ENCODE measurements at regions not wholly inside any gene's neighbourhood (a gene's known extent, or its start where the extent isn't known, plus 50 kb on each side); places are given as distances from the start of the nearest gene placed in this dataset.

DNA sequence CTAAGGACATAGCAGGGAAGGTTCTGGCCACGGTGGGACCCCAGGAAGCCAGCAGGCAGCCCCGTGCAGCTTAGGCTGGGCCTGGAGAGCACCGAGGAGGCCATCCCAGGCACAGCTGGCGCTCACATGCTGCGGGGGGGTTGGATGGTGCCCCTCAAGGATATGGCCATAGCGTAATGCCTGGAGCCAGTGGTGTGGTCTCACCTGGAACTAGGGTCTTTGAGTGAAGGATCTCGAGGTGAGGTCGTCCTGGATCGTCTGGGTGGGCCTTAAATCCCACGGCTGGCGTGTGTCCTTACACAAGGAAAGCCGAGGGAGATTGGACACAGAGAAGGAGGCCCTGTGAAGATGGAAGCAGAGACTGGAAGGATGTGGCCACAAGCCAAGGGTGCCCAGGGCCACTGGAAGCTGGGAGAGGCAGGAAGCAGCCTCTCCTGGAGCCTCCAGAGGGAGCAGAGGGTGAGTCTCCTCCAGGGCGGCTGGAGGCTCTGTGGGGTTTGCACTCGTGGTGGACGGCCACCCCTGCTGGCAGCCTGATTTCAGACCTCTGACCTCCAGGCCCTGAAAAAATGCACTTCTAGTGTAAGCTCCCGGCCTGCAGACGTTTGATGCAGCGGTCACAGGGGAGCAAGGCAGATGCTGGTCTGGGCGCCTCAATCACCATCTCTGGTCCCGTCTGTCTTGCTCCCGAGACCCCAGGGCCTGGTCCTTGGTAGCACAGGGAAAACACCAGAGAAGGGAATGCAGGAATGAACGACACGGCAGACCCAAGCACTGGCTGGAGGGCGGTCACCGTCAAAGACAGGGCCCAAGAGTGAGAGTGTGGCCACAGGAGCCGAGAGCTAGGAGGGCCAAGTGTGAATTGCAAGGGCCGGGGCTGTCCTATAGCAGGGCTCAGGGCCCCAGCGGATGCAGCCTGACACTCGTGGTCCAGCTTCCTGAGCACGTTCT is 218.6 kb downstream of the KIF26A start:
- DNase-seq (ENCODE audit: low read depth in 6 of 9, low spot score in 9 of 9) = no peak
- H3K27me3 ChIP-seq (ENCODE audit: control insufficient read depth in 2 of 2, insufficient read depth in 1 of 2, low read length in 1 of 2) = no peaks in the 10 kb centered on the region
- WGBS = 95% methylated on average over 30 of the region's 30 CpGs

DNA sequence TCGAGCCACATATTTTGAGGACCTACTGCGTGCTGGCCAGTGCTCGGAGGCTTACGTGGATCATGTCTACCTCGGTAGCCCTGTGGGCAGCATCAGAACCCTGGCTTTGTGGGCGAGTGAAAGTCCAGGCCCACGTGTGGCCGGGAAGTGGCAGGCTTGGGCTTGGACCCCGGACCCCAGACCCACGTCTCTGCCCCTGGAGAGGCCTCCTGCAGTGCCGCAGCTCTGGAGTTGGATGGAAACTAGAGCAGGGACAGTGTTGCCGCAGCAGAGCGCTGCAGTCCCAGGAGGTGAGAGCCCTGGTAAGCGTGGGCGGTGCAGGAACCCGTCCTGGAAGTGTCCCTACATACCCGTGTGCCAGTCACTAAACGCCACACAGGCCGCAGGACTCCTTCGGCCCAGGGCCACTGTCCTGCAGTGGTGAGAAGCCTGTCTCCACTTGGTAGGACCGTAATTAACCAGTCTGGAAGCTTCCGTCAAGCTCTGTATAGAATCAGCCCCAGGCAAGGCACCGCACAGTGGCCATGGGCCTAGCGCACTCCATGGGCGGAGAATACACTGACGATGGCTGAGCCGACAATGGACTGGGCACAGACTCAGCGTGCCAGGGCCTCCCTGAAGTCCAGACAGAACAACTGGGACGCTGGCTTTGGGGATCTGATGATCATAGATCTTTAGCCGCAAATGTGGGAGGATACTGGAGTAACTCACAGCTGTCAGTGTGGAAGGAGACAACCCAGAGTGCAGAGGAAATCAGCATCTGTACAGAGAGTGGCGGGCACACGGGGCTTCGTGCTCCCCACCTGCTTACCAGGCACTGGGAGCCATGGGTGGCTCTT is 219.5 kb downstream of the KIF26A start:
- Histone ChIP-seq H3K4me3 (ENCODE audit: low read length in 2 of 2) (no peak overlapping the region), H3K27ac (ENCODE audit: low read depth in 1 of 2, low read length in 1 of 2) (no peak overlapping the region), H3K9me3 (ENCODE audit: control insufficient read depth in 2 of 2, insufficient read depth in 1 of 2, low read length in 1 of 2) (no peaks in the 10 kb centered on the region), H3K27me3 (ENCODE audit: control insufficient read depth in 2 of 2, insufficient read depth in 1 of 2, low read length in 1 of 2) (no peaks in the 10 kb centered on the region), H3K36me3 (ENCODE audit: control insufficient read depth in 2 of 2, insufficient read depth in 2 of 2, low read length in 1 of 2) (no peaks in the 10 kb centered on the region), H3K4me1 (ENCODE audit: control insufficient read depth in 2 of 2, insufficient read depth in 2 of 2, low read length in 2 of 2) (no peaks in the 10 kb centered on the region)
- 95% methylated on average over 33 of the region's 33 CpGs for WGBS
- no peak for DNase-seq (ENCODE audit: low read depth in 6 of 9, low spot score in 9 of 9)

More for the DNA sequence above, 218.6 kb downstream of the KIF26A start:
- Histone ChIP-seq H3K27ac (ENCODE audit: low read depth in 1 of 2, low read length in 1 of 2) (no peak overlapping the region), H3K4me3 (ENCODE audit: low read length in 2 of 2) (no peak overlapping the region), H3K36me3 (ENCODE audit: control insufficient read depth in 2 of 2, insufficient read depth in 2 of 2, low read length in 1 of 2) (no peaks in the 10 kb centered on the region), H3K9me3 (ENCODE audit: control insufficient read depth in 2 of 2, insufficient read depth in 1 of 2, low read length in 1 of 2) (no peaks in the 10 kb centered on the region), H3K4me1 (ENCODE audit: control insufficient read depth in 2 of 2, insufficient read depth in 2 of 2, low read length in 2 of 2) (no peaks in the 10 kb centered on the region)

- Histone ChIP-seq H3K4me1 (ENCODE audit: control insufficient read depth in 2 of 2, insufficient read depth in 2 of 2, low read length in 2 of 2) (no peaks in the 10 kb centered on the region), H3K27me3 (ENCODE audit: control insufficient read depth in 2 of 2, insufficient read depth in 1 of 2, low read length in 1 of 2) (no peaks in the 10 kb centered on the region), H3K9me3 (ENCODE audit: control insufficient read depth in 2 of 2, insufficient read depth in 1 of 2, low read length in 1 of 2) (no peaks in the 10 kb centered on the region), H3K4me3 (ENCODE audit: low read length in 2 of 2) (no peak overlapping the region), H3K36me3 (ENCODE audit: control insufficient read depth in 2 of 2, insufficient read depth in 2 of 2, low read length in 1 of 2) (no peaks in the 10 kb centered on the region), H3K27ac (ENCODE audit: low read depth in 1 of 2, low read length in 1 of 2) (no peak overlapping the region)
- DNase-seq (ENCODE audit: low read depth in 6 of 9, low spot score in 9 of 9) = no peak
- WGBS = 94% methylated on average over 18 of the region's 18 CpGs
Observed at GRCh38 chr14:104358528-104359300, 220.3 kb downstream of the KIF26A start.

GRCh38 chr14:104359301-104359968 is 220.1 kb upstream of the C14orf180 start:
- Histone ChIP-seq H3K27ac (ENCODE audit: low read depth in 1 of 2, low read length in 1 of 2) (no peak overlapping the region), H3K4me3 (ENCODE audit: low read length in 2 of 2) (no peak overlapping the region), H3K4me1 (ENCODE audit: control insufficient read depth in 2 of 2, insufficient read depth in 2 of 2, low read length in 2 of 2) (no peaks in the 10 kb centered on the region), H3K36me3 (ENCODE audit: control insufficient read depth in 2 of 2, insufficient read depth in 2 of 2, low read length in 1 of 2) (no peaks in the 10 kb centered on the region), H3K27me3 (ENCODE audit: control insufficient read depth in 2 of 2, insufficient read depth in 1 of 2, low read length in 1 of 2) (no peaks in the 10 kb centered on the region), H3K9me3 (ENCODE audit: control insufficient read depth in 2 of 2, insufficient read depth in 1 of 2, low read length in 1 of 2) (no peaks in the 10 kb centered on the region)
- WGBS = 85% methylated on average over 14 of the region's 14 CpGs
- no peak for DNase-seq (ENCODE audit: low read depth in 6 of 9, low spot score in 9 of 9)

GRCh38 chr14:104359969-104360442 is 219.6 kb upstream of the C14orf180 start:
- DNase-seq (ENCODE audit: low read depth in 6 of 9, low spot score in 9 of 9) = no peak

DNA sequence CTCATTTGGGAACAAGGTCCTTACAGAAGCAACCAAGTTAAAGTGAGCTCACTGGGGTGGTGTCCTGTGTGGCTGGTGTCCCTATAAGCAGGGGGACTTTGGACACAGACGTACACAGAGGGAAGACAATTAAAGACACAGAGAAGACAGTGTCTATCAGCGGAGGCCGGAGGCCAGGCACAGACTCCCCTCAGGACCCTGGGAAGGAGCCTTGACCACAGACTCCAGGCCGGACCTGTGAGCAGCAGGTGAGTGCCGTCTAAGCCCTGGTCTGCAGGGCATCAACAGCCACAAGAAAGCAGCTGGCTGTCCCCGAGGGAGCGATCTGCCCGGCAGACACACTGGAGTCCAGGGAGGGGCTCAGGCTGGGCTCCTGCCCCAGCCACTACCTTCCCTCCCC is 219.1 kb upstream of the C14orf180 start:
- no peak overlapping the region for H3K4me3 ChIP-seq (ENCODE audit: low read length in 2 of 2)
- no peak for DNase-seq (ENCODE audit: low read depth in 6 of 9, low spot score in 9 of 9)
- no peaks in the 10 kb centered on the region for H3K4me1 ChIP-seq (ENCODE audit: control insufficient read depth in 2 of 2, insufficient read depth in 2 of 2, low read length in 2 of 2)
- H3K27ac ChIP-seq (ENCODE audit: low read depth in 1 of 2, low read length in 1 of 2) = no peak overlapping the region
- H3K36me3 ChIP-seq (ENCODE audit: control insufficient read depth in 2 of 2, insufficient read depth in 2 of 2, low read length in 1 of 2) = no peaks in the 10 kb centered on the region
- no peaks in the 10 kb centered on the region for H3K27me3 ChIP-seq (ENCODE audit: control insufficient read depth in 2 of 2, insufficient read depth in 1 of 2, low read length in 1 of 2)
- H3K9me3 ChIP-seq (ENCODE audit: control insufficient read depth in 2 of 2, insufficient read depth in 1 of 2, low read length in 1 of 2) = no peaks in the 10 kb centered on the region
- WGBS = 91% methylated on average over 8 of the region's 8 CpGs

More at GRCh38 chr14:104359969-104360442, 219.6 kb upstream of the C14orf180 start:
- Histone ChIP-seq H3K27ac (ENCODE audit: low read depth in 1 of 2, low read length in 1 of 2) (no peak overlapping the region), H3K4me3 (ENCODE audit: low read length in 2 of 2) (no peak overlapping the region), H3K4me1 (ENCODE audit: control insufficient read depth in 2 of 2, insufficient read depth in 2 of 2, low read length in 2 of 2) (no peaks in the 10 kb centered on the region), H3K36me3 (ENCODE audit: control insufficient read depth in 2 of 2, insufficient read depth in 2 of 2, low read length in 1 of 2) (no peaks in the 10 kb centered on the region), H3K27me3 (ENCODE audit: control insufficient read depth in 2 of 2, insufficient read depth in 1 of 2, low read length in 1 of 2) (no peaks in the 10 kb centered on the region), H3K9me3 (ENCODE audit: control insufficient read depth in 2 of 2, insufficient read depth in 1 of 2, low read length in 1 of 2) (no peaks in the 10 kb centered on the region)
- WGBS = 93% methylated on average over 7 of the region's 7 CpGs

GRCh38 chr14:104361101-104361591 is 218.4 kb upstream of the C14orf180 start:
- no peak for DNase-seq (ENCODE audit: low read depth in 6 of 9, low spot score in 9 of 9)
- 89% methylated on average over 14 of the region's 14 CpGs for WGBS
- H3K27me3 ChIP-seq (ENCODE audit: control insufficient read depth in 2 of 2, insufficient read depth in 1 of 2, low read length in 1 of 2) = no peaks in the 10 kb centered on the region

DNA sequence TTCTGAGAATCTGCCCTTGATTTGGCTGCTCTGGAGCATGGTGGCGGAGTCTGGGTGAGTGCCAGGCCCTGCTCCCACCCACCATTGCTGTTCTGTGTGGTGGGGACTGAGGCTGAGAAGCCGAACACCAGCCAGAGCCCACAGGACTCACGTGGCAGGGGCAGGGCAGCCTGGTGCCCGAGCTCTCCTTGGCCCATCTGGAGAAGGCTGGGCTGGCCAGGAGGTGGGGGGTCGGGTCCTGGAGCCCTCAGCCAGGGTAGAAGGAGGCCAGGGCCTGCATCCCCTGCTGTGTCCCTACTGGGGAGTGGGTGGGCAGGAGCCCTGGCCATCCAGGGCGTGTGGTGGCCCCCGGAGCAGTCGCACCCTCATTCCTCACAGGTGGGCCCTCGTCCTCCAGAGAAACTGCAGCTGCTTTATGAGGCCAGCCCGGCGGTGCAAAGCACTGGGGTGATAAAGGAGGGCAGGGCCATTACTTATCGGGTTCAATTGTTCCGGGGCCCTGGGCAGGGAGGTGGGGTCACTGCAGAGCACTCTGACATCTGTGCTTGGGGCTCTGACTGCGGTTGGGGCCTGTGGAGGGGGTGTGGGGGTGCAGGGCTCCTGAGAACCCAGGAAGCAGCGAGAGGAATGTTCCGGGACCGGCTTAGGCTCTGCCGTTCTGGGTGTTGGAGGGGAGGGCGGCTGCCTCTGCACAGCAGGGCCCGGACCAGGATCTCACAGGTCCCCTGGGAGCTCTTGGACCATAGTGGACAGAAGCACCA is 217.5 kb upstream of the C14orf180 start:
- no peak overlapping the region for H3K4me3 ChIP-seq (ENCODE audit: low read length in 2 of 2)
- no peak for DNase-seq (ENCODE audit: low read depth in 6 of 9, low spot score in 9 of 9)
- no peaks in the 10 kb centered on the region for H3K27me3 ChIP-seq (ENCODE audit: control insufficient read depth in 2 of 2, insufficient read depth in 1 of 2, low read length in 1 of 2)
- H3K36me3 ChIP-seq (ENCODE audit: control insufficient read depth in 2 of 2, insufficient read depth in 2 of 2, low read length in 1 of 2) = no peaks in the 10 kb centered on the region
- H3K4me1 ChIP-seq (ENCODE audit: control insufficient read depth in 2 of 2, insufficient read depth in 2 of 2, low read length in 2 of 2) = no peaks in the 10 kb centered on the region
- H3K27ac ChIP-seq (ENCODE audit: low read depth in 1 of 2, low read length in 1 of 2) = no peak overlapping the region
- H3K9me3 ChIP-seq (ENCODE audit: control insufficient read depth in 2 of 2, insufficient read depth in 1 of 2, low read length in 1 of 2) = no peaks in the 10 kb centered on the region
- WGBS = 90% methylated on average over 20 of the region's 20 CpGs

More at GRCh38 chr14:104361101-104361591, 218.4 kb upstream of the C14orf180 start:
- H3K4me3 ChIP-seq (ENCODE audit: low read length in 2 of 2) = no peak overlapping the region
- no peaks in the 10 kb centered on the region for H3K4me1 ChIP-seq (ENCODE audit: control insufficient read depth in 2 of 2, insufficient read depth in 2 of 2, low read length in 2 of 2)
- no peak overlapping the region for H3K27ac ChIP-seq (ENCODE audit: low read depth in 1 of 2, low read length in 1 of 2)
- H3K36me3 ChIP-seq (ENCODE audit: control insufficient read depth in 2 of 2, insufficient read depth in 2 of 2, low read length in 1 of 2) = no peaks in the 10 kb centered on the region
- H3K9me3 ChIP-seq (ENCODE audit: control insufficient read depth in 2 of 2, insufficient read depth in 1 of 2, low read length in 1 of 2) = no peaks in the 10 kb centered on the region
